Testis (tissue), 2 donors: ENCODE measurements at regions not wholly inside any gene's neighbourhood (a gene's known extent, or its start where the extent isn't known, plus 50 kb on each side); places are given as distances from the start of the nearest gene placed in this dataset.

Experiments
- DNase-seq: peaks from one replicate; pipeline ENCODE4 v3.0.0-alpha.2; 2019
- H3K27ac ChIP-seq, 2 donors: fragments of 200-600 bp; sonication (generic); one replicate each; pipeline ENCODE4 v1.5.1; 2019
- H3K27me3 ChIP-seq: fragments of 200-600 bp; sonication (generic); one replicate; pipeline ENCODE4 v1.5.1; 2019
- H3K36me3 ChIP-seq: fragments of 200-600 bp; sonication (generic); one replicate; pipeline ENCODE4 v1.5.1; 2017; ENCODE audit warnings: low read depth; ENCODE audit errors: missing control alignments
- H3K4me1 ChIP-seq: fragments of 200-600 bp; sonication (generic); one replicate; pipeline ENCODE4 v1.5.1; 2019
- H3K4me3 ChIP-seq, 2 donors: fragments of 200-600 bp; sonication (generic); one replicate each; pipeline ENCODE4 v1.5.1; 2017 to 2019
- H3K9me3 ChIP-seq: fragments of 200-600 bp; sonication (generic); one replicate; pipeline ENCODE4 v1.5.1; 2017
- POLR2A ChIP-seq: fragments of 450-650 bp; IDR thresholded peaks from one replicate; pipeline ENCODE4 v1.6.1; 2017; ENCODE audit warnings: antibody characterized with exemption, mild to moderate bottlenecking, moderate library complexity
- WGBS, 2 donors: methylation state at CpG; one replicate each; pipeline ENCODE4 v1.1.5; 2018; 5-methylcytosine and 5-hydroxymethylcytosine counted together
- intact Hi-C: fragments of 100-400 bp; cut with DNase I; formaldehyde crosslinking; loops from one replicate; pipeline ENCODE4 v1.15.1; 2023; ENCODE audit warnings: low total_unique reads
- TF ChIP-seq, protein P1 (sequence below), 3 experiments: fragments of 450-650 bp in 2 of 3; fragments of 200-600 bp in 1 of 3; sonication (generic) in 1 of 3; IDR thresholded peaks; one replicate each; pipeline ENCODE4 v1.5.1; 2016 to 2019; ENCODE audit warnings: antibody characterized with exemption in 3 of 3, mild to moderate bottlenecking in 2 of 3, moderate library complexity in 1 of 3

DNA sequence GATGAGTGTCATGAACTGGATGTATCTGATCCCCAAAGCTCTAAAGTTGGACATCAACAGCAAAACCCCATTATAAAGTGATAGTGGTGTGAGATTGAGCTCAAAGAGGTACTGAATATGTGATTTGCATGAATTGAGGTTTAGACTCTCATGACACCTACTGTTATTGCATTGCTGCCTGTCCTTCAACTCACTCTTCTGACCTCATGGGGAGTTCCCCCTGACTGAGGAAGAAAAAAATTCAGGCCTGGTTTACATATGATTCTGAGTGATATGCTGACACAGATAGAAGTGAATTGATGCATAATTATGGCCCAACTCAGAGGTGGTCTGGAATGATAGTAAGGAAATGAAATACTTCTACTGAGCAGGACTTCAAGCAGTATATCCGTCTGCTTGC is 76.2 kb upstream of the CHD1 start:
- intact Hi-C loops = no loop called here
- Histone ChIP-seq H3K4me3 (no peak overlapping the region), H3K4me1 (no peaks in the 10 kb centered on the region), H3K27ac (no peak overlapping the region), H3K9me3 (no peaks in the 10 kb centered on the region), H3K36me3 (no peaks in the 10 kb centered on the region), H3K27me3 (no peaks in the 10 kb centered on the region)
- no peak for DNase-seq
- WGBS, 2 donors = 0 to 44% methylated on average over 1 of the region's 1 CpG
- TF ChIP-seq, protein P1, sequence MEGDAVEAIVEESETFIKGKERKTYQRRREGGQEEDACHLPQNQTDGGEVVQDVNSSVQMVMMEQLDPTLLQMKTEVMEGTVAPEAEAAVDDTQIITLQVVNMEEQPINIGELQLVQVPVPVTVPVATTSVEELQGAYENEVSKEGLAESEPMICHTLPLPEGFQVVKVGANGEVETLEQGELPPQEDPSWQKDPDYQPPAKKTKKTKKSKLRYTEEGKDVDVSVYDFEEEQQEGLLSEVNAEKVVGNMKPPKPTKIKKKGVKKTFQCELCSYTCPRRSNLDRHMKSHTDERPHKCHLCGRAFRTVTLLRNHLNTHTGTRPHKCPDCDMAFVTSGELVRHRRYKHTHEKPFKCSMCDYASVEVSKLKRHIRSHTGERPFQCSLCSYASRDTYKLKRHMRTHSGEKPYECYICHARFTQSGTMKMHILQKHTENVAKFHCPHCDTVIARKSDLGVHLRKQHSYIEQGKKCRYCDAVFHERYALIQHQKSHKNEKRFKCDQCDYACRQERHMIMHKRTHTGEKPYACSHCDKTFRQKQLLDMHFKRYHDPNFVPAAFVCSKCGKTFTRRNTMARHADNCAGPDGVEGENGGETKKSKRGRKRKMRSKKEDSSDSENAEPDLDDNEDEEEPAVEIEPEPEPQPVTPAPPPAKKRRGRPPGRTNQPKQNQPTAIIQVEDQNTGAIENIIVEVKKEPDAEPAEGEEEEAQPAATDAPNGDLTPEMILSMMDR (IDR thresholded peaks at IDR 0.05) = no peak
- TF ChIP-seq POLR2A = no peak

DNA sequence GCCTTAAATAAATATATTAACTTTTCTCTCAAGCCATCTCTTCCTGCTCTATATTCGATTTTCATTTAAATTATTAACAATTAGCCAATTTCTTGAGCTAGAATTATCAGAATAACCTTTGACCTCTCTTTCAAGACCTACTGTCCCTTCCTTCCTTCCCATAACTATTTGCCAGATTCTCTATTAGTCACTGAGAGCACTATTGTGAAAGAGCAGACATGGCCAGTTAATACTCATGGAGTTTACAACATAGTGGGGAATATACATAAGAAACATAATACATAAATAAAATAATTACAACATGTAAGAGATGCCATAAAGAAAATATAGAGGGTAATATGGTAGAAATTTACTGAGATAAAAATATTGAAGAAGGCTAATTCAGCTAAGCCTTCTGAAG is 72.1 kb upstream of the CHD1 start:
- intact Hi-C loops = no loop called here
- no peaks in the 10 kb centered on the region for H3K9me3 ChIP-seq
- H3K4me1 ChIP-seq = no peaks in the 10 kb centered on the region
- 73 to 81% methylated on average over 1 of the region's 1 CpG for WGBS, 2 donors
- no peaks in the 10 kb centered on the region for H3K27me3 ChIP-seq
- TF ChIP-seq, protein P1 (IDR thresholded peaks at IDR 0.05) = no peak
- TF ChIP-seq POLR2A = no peak
- no peaks in the 10 kb centered on the region for H3K36me3 ChIP-seq
- no peak for DNase-seq
- no peak overlapping the region for H3K4me3 ChIP-seq
- H3K27ac ChIP-seq = no peak overlapping the region

DNA sequence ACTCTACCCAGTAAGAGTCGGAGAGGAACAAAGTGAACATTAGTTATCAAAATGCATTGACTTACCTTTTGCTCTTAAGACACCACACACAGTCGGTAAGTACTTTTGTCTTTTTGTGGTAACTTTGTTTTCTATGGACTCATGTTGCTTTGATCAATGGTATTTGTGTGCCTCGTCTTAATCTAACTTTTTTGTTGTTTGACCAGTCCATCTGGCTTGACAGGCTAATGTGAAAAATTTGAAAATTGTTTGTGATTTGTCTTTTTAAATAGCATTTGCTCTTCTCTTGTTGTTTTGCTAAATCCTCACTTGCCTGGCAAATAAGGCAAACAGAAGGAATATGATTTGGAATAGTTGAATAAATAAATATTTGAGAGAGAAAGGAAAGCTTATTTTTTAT is 71.4 kb upstream of the CHD1 start:
- H3K4me1 ChIP-seq = no peaks in the 10 kb centered on the region
- TF ChIP-seq, protein P1 (IDR thresholded peaks at IDR 0.05) = no peak
- no peak for TF ChIP-seq POLR2A
- H3K4me3 ChIP-seq = no peak overlapping the region
- no peaks in the 10 kb centered on the region for H3K36me3 ChIP-seq
- no peak overlapping the region for H3K27ac ChIP-seq
- DNase-seq = no peak
- intact Hi-C loops = no loop called here
- no peaks in the 10 kb centered on the region for H3K27me3 ChIP-seq
- H3K9me3 ChIP-seq = no peaks in the 10 kb centered on the region
- WGBS, 2 donors = 85 to 92% methylated on average over 3 of the region's 3 CpGs

DNA sequence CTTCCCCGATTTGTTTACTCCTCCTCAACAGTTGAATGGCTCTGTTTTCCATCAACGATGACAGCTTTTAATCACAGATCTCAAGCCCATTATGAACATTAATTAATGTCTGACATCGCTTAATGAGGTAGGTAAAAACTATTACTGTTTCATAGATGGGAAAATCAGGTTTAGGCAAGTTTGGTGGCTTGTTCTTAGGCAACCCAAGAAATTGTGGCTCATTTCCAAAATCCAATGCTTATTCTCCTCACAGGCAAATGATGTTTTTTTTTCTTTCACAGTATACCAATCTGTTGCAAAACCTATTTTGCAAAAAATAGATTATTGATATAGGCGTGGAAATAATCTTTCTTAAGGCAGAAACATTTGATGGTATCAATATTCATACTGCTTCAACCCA is 70.8 kb upstream of the CHD1 start:
- intact Hi-C loops = no loop called here
- no peaks in the 10 kb centered on the region for H3K9me3 ChIP-seq
- H3K36me3 ChIP-seq = no peaks in the 10 kb centered on the region
- H3K4me1 ChIP-seq = no peaks in the 10 kb centered on the region
- H3K4me3 ChIP-seq = no peak overlapping the region
- H3K27me3 ChIP-seq = no peaks in the 10 kb centered on the region
- no peak for DNase-seq
- WGBS, 2 donors = 85 to 94% methylated on average over 4 of the region's 4 CpGs
- no peak for TF ChIP-seq POLR2A
- TF ChIP-seq, protein P1 (IDR thresholded peaks at IDR 0.05) = no peak
- no peak overlapping the region for H3K27ac ChIP-seq

DNA sequence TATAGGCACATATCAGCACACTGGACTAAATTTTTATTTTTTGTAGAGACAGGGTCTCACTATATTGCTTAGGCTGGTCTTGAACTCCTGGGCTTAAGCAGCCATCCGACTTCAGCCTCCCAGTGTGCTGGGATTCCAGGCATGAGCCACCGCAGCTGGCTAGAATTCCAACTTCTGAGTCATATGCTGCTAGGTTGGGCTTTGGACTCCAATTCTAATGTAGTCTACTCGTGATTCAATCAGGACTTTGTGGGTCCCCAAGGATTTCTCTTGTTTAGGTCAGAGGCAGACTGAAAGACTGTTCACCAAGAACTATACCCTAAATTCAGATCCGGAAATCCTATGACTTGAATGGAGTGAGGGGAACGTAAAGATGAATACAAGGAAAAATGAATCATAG is 68.2 kb upstream of the CHD1 start:
- no peak for DNase-seq
- no peak overlapping the region for H3K4me3 ChIP-seq
- 86 to 91% methylated on average over 5 of the region's 5 CpGs for WGBS, 2 donors
- no peak overlapping the region for H3K27ac ChIP-seq
- no peaks in the 10 kb centered on the region for H3K9me3 ChIP-seq
- H3K36me3 ChIP-seq = no peaks in the 10 kb centered on the region
- no peaks in the 10 kb centered on the region for H3K4me1 ChIP-seq
- intact Hi-C loops = no loop called here
- TF ChIP-seq, protein P1 (IDR thresholded peaks at IDR 0.05) = no peak
- TF ChIP-seq POLR2A = no peak
- no peaks in the 10 kb centered on the region for H3K27me3 ChIP-seq
